ENCODE measurements at regions not wholly inside any gene's neighbourhood (a gene's known extent, or its start where the extent isn't known, plus 50 kb on each side); places are given as distances from the start of the nearest gene placed in this dataset.

DNA sequence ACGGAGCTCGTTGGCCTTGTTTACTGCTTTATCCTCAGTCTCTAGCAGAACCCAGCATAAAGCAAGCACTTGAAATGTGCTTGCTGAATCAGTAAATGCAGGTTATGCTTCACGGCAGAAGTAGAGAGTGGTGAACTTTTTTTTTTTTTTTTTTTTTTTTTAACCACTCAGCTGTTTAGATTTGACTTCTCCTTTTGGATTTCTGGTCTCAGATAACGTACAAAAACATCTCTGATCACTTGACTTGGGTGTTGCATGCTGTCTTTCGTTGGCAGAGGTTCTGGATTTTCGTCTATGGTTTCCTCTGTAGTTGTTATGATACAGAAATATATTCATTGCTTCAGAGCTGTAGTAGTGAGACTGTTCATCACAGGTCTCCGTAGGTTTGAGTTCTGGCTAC is 242.5 kb upstream of the HABP2 start:
- no peak overlapping the region for H3K4me3 ChIP-seq (replicated peaks in 1 of 3)
- TF ChIP-seq POLR2A (IDR thresholded peaks at IDR 0.05): no peak
- TF ChIP-seq, protein P1, sequence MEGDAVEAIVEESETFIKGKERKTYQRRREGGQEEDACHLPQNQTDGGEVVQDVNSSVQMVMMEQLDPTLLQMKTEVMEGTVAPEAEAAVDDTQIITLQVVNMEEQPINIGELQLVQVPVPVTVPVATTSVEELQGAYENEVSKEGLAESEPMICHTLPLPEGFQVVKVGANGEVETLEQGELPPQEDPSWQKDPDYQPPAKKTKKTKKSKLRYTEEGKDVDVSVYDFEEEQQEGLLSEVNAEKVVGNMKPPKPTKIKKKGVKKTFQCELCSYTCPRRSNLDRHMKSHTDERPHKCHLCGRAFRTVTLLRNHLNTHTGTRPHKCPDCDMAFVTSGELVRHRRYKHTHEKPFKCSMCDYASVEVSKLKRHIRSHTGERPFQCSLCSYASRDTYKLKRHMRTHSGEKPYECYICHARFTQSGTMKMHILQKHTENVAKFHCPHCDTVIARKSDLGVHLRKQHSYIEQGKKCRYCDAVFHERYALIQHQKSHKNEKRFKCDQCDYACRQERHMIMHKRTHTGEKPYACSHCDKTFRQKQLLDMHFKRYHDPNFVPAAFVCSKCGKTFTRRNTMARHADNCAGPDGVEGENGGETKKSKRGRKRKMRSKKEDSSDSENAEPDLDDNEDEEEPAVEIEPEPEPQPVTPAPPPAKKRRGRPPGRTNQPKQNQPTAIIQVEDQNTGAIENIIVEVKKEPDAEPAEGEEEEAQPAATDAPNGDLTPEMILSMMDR (IDR thresholded peaks at IDR 0.05): no peak
- H3K27me3 ChIP-seq: no peaks in the 10 kb centered on the region
- no peak overlapping the region for H3K27ac ChIP-seq
- no peak for DNase-seq
- WGBS, 2 donors: 71 to 73% methylated on average over 7 of the region's 7 CpGs
- H3K9me3 ChIP-seq: no peaks in the 10 kb centered on the region
- intact Hi-C loops (cut with DNase I): no loop called here
- H3K4me1 ChIP-seq: no peaks in the 10 kb centered on the region
- H3K36me3 ChIP-seq: no peaks in the 10 kb centered on the region

DNA sequence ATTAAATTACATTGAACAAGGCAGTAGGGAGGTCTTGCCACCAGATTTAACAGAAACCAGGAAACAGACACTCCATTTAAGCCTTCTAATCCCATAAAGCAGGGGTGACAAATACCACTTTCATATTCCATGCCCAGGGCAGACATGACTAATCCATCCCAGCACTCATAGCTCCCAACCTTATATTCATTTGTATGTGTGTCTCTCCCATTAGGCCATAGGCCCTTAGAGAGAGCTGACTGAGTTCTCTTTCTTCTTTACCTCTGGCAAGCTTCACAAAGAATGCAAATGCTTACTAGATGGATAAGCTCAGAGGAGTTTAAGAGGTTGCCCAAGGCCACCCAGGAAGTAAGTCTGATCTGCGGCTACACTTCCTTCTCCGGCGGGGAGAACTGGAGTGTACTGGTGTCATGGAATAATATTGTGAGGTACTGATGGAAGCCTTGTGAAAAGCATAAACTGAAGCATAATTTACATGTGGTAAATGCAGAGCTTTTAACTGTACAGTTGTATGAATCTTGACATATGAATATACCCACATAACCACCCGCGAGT is 239.7 kb upstream of the HABP2 start:
- intact Hi-C loops (cut with DNase I): no loop called here

DNA sequence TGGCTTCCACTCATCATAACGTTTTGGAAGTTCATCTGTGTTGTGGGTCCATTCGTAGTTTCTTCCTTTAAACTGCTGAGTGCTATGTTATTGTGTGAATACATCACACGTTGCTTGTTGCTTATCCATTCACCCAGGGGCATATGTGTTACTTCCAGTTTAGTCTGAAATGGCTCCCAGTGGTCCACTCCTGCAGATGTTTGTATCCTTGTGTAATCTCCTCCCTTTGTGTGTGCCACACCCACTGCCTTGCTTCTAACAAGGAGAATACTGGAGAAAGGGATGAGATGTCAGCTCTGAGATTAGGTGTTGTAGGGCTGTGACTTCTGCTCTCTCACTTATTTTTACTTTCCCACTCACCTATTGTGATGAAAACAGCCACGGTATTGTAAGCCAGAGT is 239.1 kb upstream of the HABP2 start:
- intact Hi-C loops (cut with DNase I): no loop called here
- no peak for TF ChIP-seq POLR2A (IDR thresholded peaks at IDR 0.05)
- TF ChIP-seq, protein P1 (IDR thresholded peaks at IDR 0.05): no peak
- Histone ChIP-seq H3K27me3 (no peaks in the 10 kb centered on the region), H3K27ac (no peak overlapping the region), H3K36me3 (no peaks in the 10 kb centered on the region), H3K4me1 (no peaks in the 10 kb centered on the region), H3K4me3 (replicated peaks in 1 of 3) (no peak overlapping the region), H3K9me3 (no peaks in the 10 kb centered on the region)
- no peak for DNase-seq
- 88 to 89% methylated on average over 4 of the region's 4 CpGs for WGBS, 2 donors

More for the DNA sequence above, 239.7 kb upstream of the HABP2 start:
- Histone ChIP-seq H3K27me3 (no peaks in the 10 kb centered on the region), H3K27ac (no peak overlapping the region), H3K4me3 (replicated peaks in 1 of 3) (no peak overlapping the region), H3K36me3 (no peaks in the 10 kb centered on the region), H3K4me1 (no peaks in the 10 kb centered on the region), H3K9me3 (no peaks in the 10 kb centered on the region)
- DNase-seq: no peak
- TF ChIP-seq, protein P1 (IDR thresholded peaks at IDR 0.05): no peak
- TF ChIP-seq POLR2A (IDR thresholded peaks at IDR 0.05): no peak
- WGBS, 2 donors: 95 to 97% methylated on average over 5 of the region's 5 CpGs

DNA sequence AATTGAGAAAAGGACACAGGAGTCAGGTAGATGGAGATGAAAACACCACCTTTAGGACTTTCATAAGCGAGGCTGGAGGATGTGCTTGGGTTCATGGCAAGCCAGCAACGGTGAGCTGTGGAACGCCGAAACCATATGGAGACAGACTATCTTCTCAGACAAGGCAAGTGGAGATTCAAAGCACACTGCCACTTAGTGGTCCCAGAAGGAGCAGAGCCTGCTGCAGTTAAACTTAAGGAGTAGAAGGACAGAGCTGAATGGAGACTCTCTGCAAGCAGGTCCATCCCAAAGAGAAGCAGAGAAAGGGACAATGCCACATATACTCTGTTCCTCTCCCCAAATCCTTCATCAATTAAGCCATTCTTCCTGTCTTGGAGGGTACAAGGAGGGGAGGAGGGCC is 236.3 kb upstream of the HABP2 start:
- no peak for DNase-seq
- no peaks in the 10 kb centered on the region for H3K9me3 ChIP-seq
- intact Hi-C loops (cut with DNase I): no loop called here
- TF ChIP-seq POLR2A (IDR thresholded peaks at IDR 0.05): no peak
- TF ChIP-seq, protein P1 (IDR thresholded peaks at IDR 0.05): no peak
- H3K36me3 ChIP-seq: no peaks in the 10 kb centered on the region
- no peak overlapping the region for H3K4me3 ChIP-seq (replicated peaks in 1 of 3)
- no peaks in the 10 kb centered on the region for H3K4me1 ChIP-seq
- H3K27ac ChIP-seq: no peak overlapping the region
- WGBS, 2 donors: 91% methylated on average over 4 of the region's 4 CpGs
- no peaks in the 10 kb centered on the region for H3K27me3 ChIP-seq

DNA sequence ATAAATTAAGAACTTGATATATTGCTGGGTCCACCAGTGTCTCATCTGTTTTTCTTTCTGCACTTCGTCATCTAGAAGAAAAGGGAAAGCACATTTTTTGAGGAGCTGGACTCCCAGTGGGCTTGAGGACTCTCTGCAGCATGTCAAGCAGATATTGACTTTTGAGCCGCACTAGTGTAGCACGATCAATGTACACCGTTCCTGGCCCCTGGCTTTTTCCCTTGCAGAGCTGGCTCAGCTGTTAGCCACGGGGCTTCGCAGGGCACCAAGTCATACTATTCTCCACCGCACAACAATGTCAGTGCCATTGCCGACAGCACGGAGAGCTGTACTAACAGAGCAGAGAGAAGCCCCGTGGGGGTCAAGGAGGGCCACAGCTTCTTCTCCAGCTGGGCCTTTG is 235.4 kb upstream of the HABP2 start:
- no peaks in the 10 kb centered on the region for H3K9me3 ChIP-seq
- TF ChIP-seq, protein P1 (IDR thresholded peaks at IDR 0.05): no peak
- no peak for TF ChIP-seq POLR2A (IDR thresholded peaks at IDR 0.05)
- no peaks in the 10 kb centered on the region for H3K4me1 ChIP-seq
- H3K4me3 ChIP-seq (replicated peaks in 1 of 3): no peak overlapping the region
- peak in 1 of 2 donors; percentile 8 for DNase-seq
- H3K27me3 ChIP-seq: no peaks in the 10 kb centered on the region
- H3K36me3 ChIP-seq: no peaks in the 10 kb centered on the region
- H3K27ac ChIP-seq: no peak overlapping the region
- WGBS, 2 donors: 36% methylated on average over 8 to 10 of the region's 10 CpGs
- intact Hi-C loops (cut with DNase I): no loop called here
